ENCODE measurements at regions not wholly inside any gene's neighbourhood (a gene's known extent, or its start where the extent isn't known, plus 50 kb on each side); places are given as distances from the start of the nearest gene placed in this dataset.

DNA sequence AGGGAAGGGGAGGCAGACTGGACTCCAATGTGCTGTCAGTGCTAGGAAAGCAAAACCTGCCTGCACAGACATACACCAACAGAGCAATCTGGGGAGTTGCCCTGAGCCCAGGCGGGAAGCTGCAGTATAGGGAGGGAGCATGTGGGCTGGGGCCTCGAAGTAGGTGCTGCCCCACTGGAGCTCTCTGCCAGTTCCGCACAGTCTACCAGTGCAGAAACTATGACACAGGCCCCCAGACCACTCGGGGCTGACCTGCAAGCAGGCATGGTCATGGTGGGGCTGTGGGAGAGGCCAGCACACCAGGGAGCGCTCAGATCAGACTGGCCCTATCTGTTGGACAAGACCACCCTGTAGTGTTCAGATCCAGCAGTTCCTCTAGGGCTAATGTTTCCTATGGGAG is 344.1 kb upstream of the TRAM1L1 start:
- no peak for DNase-seq (ENCODE audit: low read depth)

DNA sequence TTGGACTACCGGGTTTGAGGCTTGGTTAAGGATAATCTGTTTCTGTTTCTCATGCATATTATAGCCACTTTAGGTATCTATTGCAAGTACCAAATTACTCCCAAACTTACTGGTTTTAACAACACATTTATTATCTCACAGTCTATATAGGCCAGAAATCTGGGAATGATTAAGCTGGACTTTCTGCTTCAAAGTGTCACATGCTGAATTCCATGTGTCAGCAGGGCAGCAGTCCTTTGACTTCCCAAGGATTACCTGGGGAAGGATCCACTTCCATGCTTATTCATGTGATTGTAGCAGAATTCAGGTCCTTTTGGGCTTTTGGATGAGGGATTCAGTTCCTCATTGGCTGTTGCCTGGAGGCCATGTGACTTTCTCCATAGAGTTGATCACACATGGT is 349.0 kb upstream of the TRAM1L1 start:
- no peak for DNase-seq (ENCODE audit: low read depth)

DNA sequence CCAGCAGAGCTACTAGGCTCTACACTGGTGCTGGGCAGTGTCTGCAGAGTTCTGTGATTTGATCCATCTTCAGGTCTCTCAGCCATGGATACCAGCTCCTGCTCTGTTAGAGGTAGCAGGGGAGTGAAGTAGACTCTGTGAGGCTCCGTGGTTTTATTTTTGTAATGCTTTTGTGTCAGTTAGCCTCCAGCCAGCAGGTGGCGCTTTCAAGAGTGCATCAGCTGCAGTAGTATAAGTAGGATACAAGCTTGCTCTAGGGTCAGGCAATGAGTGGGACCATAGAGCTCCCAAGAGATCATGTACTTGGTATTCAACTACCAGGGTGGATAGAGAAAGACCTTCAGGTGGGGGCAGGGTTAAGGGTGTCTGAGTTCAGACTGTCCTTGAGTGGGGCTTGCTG is 362.5 kb upstream of the TRAM1L1 start:
- DNase-seq (ENCODE audit: low read depth): peak; percentile 20

DNA sequence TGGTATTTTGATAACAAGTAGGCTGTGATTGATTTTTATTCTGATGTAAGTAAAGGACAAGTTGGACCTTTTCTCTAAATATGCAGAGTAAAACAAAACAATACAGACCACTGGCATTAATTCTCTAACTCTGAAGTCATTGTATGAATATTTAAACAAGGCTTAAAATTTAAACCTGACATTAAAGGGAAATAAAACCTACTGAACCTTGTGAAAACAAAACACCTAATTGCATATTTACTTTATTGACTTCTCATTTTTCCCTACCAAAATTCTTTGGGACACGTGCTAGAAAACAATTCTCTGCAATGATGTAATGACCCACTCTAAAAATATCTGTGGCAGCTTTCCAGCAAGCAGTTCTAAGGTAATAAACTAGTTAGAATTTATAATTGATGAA is 369.7 kb upstream of the TRAM1L1 start:
- DNase-seq (ENCODE audit: low read depth): no peak

DNA sequence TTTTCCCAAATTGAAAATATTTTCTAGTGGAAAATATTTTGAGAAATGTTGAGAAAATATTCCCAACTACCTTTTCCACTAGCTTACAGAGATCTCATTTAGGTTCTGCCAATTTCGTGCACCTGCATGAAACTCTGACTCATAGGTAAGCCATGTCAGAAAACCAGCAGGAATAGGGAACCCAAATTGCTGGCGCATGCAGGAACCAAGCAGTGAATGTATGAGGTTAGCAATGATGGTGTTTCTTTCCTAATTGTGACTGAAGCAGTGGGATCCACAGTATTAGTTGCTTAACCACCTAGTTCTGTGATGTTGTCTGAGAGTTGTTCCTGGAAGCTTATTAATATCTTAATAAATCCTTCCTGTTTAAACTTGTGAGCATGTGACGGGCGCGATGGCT is 381.0 kb upstream of the TRAM1L1 start:
- no peak for DNase-seq (ENCODE audit: low read depth)

DNA sequence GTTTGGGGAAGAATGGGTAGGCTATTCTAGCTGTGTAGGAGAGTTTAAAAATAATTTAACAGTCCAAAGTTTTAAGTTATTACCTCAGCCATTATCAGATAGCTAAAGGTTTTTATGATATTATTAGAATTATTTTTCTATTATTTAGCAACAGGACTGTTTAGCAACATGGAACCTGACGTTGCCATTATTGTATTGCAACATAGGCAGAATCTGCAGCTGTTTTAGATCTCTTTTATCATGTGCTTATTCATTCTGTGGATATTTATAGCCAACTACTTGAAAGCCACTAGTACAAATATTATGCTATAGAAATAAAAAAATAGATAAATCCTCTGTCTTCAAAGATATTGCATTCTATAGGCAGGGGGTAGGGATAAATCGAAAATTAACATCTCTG is 382.0 kb upstream of the TRAM1L1 start:
- DNase-seq (ENCODE audit: low read depth): no peak

DNA sequence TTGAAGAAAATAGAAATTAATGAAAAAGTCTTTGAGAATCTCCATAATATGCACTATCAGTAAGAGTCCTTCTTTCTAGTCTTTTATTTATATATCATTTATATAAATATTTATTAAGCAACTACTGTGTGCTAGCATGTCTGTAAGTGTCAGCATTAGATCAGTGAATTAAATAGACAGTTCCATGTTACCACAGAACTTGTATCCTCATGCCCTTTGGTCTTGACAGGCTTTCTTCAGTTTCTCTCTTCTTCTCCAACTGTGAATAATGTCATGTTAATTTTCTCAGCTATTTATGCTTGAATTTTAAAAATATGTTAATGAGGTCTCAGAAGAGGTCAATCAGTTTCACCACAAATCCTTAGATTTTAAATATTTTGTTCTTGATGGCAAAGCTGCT is 389.6 kb upstream of the TRAM1L1 start:
- no peak for DNase-seq (ENCODE audit: low read depth)

DNA sequence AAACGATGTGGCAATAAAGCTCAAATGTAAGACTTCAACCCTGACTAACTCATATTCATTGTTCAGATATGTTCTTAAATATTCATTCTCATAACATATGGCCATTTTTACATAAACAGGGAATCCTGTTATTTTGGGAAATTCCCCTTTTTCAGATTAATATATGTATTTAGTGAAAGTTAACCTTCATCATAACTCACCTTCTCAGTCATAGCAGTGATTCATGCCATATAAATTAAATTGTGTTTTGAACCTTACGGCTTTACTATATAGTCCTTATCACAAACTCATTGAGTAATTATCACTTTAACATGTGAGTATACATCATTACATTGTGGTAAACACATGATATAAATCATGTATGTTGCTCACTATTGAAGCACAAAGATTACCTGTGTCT is 392.5 kb upstream of the TRAM1L1 start:
- no peak for DNase-seq (ENCODE audit: low read depth)

DNA sequence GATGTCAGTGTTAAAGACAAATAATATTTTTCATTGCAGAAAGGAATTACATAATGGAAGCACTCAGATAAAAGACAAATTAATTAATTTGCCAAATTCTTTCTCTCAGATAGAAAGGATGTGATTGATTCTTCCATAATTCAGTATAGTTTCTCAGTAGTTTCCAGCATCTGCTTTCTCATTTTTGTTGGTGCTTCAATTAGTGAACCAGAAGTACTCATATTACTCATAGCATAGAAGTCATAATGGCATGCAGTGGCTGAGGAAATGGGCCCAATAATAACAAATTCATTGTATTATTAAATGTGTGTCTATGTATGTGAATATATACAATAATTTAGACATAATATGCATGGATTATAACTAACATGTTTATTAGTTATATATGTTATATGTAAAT is 393.3 kb upstream of the TRAM1L1 start:
- DNase-seq (ENCODE audit: low read depth): no peak

DNA sequence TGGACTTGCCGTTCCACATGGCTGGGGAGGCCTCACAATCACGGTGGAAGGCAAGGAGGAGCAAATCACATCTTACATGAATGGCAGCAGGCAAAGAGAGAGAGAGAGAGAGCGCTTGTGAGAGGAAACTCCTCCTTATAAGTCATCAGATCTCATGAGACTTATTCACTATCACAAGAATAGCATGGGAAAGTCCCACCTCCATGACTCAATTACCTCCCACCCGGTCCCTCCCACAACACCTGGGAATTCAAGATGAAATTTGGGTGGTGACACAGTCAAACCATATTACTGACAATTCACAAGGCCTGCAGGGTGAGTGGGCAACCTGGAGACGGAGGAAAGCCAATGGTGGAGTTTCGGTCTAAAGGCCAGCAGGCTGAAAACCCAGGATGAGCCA is 394.3 kb upstream of the TRAM1L1 start:
- peak; percentile 12 for DNase-seq (ENCODE audit: low read depth)

DNA sequence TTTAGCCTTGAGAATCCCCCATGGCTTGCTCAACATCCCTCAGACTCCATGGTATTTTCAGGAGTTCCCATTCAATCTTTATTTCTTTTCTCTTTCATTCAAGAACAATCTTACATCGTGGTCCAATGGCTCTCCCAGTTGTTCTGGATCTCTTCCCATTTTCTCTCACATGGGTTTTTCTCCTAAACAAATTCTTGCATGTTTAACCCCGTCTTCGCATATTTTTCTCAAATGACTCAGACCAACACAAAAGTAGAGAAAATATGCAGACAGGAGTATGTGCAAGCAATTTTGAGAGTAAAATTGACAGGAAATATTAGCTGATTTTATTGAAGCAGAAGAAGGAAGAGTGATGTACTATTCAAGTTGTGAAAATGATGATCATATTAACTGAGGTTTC is 396.4 kb upstream of the TRAM1L1 start:
- DNase-seq (ENCODE audit: low read depth): no peak

DNA sequence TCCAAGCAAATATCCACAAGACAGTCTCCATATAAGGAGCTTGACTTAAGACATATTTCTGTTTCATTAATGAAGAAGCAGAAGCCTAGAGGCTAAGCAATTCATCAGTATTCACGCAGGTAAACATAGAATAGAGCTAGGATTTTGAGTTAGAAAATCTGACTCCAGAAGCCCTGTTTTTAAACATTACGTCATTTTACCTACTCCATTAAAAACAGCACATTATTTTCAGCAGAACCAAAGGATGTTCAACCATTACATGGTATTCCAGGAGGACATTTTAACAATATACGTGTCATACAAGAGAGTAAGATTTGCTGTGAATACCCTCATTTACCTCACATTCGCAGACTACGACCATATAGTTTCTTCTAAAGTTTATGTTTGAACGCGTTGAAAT is 403.3 kb upstream of the TRAM1L1 start:
- DNase-seq (ENCODE audit: low read depth): no peak

DNA sequence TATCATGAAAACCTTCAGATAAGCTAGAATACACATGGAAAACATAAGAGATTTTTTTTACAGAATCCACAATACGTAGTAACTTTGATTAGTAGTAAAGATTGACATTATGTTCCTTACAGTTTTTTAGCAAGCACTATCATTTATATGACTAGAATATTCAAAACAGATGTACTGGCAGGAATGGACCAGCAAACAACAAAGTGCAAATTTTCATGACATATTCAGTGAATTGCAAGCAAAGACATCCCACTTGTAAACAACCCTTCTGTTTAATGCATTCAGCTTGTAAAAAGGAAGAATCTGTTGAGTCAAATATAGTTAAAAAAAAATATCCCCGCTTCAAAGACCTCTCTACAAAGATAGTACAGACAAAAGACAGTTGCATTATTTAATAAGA is 403.7 kb upstream of the TRAM1L1 start:
- DNase-seq (ENCODE audit: low read depth): no peak

DNA sequence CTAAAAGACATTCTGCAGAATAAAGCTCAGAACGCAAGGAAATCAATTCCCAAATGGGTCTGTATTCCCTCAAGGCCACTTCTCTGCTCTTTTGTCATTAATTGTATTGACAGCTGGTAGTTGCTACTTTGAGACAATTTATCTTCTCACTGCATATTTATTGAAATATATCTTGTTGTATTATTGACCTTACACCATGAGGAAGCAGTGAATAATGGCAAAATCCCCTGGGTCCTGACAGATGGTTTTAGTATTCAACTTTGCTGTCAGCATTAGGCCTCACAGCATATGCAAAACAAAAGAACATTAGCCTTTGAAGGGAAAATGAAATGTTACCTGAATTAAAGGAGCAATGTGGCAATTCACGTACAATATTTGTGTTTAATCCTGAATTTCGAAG is 406.1 kb upstream of the TRAM1L1 start:
- no peak for DNase-seq (ENCODE audit: low read depth)

DNA sequence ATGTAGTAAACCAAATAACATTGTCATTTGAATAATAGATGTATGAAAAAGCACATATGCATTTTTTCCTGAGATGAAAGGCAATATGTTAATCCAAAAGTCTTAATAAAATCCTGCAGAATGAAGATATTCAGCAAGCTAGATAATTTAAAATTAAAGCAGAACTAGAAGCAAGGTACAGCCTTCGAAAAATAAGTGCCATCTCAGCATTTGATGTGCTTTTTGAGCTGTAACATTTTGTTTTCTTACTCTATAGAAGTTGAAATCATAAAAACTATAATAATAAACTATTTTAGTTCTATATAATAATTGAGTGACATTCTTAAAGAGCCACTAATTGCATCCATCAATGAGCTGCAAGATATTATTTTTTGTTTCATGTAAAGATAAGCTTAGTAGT is 410.4 kb upstream of the TRAM1L1 start:
- DNase-seq (ENCODE audit: low read depth): no peak

DNA sequence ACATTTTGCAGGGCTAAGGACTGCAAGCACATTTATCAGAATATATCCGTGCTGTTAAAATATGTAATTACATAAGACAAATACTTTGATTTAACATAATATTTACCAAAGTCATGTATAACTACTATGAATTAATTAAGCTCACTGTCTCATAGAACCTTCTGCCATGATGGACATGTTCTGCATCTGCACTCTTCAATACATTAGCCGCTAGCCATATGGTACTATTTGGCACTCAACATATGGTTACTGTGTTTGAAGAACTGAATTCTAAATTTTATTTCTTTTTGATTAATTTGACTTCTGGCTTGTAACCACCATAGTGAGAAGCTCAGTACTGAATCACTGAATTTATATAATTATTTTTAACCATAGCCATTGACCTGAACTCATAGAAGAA is 427.0 kb upstream of the TRAM1L1 start:
- no peak for DNase-seq (ENCODE audit: low read depth)

DNA sequence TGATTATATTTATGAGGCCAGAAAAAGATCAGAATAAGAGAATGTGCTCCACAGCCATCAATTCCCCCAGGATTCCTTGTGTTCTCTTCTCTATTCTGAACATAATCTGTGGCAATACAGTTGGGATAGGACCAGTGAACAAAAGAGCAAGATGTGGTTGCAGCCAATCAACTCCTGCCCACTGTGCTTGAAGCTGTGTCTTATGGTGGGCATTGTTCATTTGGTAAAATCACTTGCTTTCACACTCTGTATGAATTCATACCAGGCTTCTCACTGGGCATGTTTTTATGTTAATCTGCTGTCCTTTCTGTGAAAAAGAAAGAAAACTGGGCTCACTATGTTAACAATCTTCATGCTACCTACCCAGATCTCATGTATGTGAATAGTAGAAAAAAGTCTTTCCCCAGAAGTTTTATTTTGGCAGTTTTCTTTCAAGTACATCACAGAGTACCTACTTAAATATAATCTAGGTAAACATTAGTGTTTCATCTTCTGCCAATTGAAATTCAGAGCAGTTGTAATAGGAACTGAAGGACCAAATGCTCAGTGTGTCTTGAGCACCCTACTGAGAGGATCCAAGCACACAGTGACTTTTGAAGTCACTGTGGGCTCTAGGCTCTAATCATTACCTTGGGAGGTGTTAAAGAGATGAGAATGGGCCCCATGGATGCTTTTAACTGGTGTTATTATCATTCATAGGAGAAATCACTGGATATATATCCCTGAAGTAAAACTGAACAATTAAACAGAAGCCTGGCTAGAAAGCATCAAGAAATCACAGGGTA is 429.2 kb upstream of the TRAM1L1 start:
- no peak for DNase-seq (ENCODE audit: low read depth)

DNA sequence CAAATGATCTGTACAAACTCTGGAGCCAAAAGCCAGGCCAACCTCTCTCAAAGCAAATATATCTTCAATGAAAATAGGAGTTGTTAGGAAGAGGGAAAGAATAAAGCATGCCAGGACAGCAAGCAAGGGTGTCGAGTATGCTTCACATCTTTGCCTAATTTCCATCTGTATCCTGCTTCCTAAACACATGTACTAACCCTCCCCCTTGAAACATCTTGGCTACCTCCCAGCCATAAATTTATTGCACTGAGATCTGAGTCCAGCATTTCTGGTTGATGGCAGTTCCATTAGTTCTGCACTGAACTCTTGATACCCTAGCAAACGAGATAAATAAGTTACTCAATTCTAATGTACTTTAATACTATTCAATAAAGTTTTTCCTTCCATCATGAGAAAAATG is 430.5 kb upstream of the TRAM1L1 start:
- no peak for DNase-seq (ENCODE audit: low read depth)

DNA sequence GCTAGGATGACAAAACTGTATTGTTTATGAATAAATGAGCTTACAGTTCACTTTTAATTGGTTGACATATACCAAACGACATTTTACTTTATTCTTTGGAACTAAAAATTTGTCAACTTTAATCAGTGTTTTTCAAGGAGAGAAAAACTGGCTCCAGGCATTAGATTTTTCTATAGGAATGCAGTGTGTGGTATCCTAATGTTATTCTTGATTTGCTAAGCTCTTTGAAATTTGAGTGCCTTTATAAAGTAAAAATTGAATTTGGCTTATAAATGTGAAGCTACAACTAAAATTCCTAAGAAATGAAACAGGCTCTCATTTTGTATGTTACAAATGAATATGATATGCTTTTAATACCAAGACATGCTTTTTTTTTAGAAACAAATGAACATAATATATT is 442.2 kb upstream of the TRAM1L1 start:
- no peak for DNase-seq (ENCODE audit: low read depth)

DNA sequence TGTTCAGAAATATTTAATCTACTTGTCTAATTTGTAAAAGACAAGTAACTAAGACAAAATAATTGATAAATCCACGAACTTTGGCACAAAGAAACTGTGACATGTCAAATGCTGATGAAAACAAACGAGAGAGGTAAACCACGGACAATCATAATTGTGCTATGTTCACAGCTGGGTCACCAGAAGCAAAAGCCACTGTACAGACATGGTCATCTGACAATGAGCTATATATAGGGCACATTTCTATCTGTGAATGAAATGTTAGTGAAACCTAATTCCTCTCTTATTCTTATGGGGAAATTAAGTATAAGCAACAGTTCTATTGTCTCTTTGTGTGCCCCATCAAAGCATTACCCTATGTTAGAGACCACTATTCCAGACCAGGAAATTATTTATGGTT is 444.0 kb upstream of the TRAM1L1 start:
- no peak for DNase-seq (ENCODE audit: low read depth)

DNA sequence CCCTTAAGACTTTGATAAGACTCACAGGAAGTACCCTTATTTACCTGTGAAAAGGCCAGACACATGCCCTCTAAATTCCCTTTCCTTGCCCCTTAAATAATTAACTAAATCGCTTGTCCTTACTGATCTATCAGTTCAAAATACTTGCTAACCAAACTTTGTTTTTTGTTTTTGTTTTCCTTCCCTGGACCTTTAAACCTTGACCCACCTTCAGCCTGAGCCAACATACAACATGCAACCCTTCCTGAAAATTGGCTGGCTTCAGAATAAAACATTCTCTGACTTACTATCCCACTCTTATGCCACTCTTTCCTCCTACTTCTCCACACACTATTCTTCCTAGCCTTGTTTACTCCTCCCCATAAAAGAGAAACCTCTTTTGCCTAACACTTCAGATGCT is 448.1 kb upstream of the TRAM1L1 start:
- DNase-seq (ENCODE audit: low read depth): no peak

DNA sequence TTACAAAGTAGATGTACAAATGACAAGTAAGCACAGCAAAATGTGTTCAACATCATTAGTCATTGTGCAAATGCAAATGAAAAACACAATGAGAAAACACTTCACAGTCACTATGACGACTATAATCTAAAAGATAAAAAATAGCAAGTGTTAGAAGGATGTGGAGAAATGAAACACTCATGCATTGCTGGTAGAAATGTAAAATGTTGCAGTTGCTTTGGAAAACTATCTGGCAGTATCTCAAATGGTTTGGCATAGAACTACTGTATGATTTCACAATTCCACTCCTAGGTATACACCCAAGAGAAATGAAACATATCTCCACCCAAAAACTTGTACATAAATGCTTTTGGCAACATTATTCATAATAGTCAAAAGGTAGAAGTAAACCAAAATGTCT is 459.7 kb upstream of the TRAM1L1 start:
- DNase-seq (ENCODE audit: low read depth): no peak

DNA sequence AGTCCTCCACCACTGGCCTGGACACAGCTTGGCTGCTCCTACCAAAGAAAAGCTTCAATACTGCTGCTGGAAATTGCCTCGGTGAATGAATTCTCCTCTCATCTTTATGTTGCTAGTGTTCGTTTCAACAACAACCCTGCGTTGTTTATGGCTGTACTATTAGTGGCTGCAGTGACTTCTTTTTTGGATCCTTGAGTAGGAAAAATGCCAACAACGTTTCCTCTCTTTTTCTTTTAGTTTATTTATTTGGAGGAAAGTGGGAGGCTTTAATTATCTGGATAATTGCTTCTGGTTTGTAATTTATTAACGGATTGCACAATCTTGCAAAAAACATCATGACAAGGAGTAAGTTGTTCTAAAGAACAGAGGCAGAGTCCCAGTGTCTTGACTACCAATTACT is 464.1 kb upstream of the TRAM1L1 start:
- no peak for DNase-seq (ENCODE audit: low read depth)

DNA sequence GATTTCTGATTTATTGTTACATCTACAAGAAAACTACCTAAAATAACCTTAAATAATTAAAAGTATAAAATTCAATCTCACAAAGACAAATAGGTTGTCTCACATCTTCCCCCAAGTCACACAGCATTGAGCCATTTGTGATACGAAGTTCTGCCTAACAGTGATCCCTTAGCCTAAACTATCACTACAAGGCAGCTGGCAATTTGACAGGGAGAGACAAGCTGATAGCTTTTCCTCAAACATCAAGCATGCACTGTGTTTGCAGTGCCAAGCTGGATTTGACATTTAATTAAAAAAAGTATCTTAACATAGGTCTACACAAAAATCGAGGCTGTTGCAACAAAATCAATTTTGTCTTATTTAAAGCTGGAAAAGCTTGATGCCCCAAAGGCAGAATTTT is 464.7 kb upstream of the TRAM1L1 start:
- no peak for DNase-seq (ENCODE audit: low read depth)

DNA sequence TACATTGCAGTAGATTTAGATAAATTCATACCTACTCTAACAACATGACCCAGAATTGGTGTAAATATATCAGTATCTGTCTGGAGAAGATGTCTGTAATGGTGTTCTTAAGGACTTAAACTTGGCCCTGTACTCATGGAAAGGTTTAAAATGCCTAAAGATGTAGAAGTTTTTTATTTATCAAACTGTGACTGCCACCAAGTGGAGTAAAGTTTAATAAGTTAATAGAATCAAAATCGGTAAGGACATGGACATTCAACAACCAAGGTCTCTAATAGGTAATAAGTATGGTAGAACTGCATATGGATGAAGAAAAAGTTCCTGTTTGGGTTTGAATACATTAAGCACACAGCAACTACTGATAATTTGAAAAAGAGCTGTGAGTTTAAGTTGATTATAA is 474.0 kb upstream of the NDST3 start:
- DNase-seq (ENCODE audit: low read depth): no peak

Measured in activated T-cell treated with anti-CD3 and anti-CD28 coated beads for 48 hours (primary cell).